ENCODE measurements at regions not wholly inside any gene's neighbourhood (a gene's known extent, or its start where the extent isn't known, plus 50 kb on each side); places are given as distances from the start of the nearest gene placed in this dataset.
"Not testable (repeated sequence)": the region's sequence is repeated elsewhere in the genome, so short reads cannot be mapped to it uniquely, and the experiment has no call there.

DNA sequence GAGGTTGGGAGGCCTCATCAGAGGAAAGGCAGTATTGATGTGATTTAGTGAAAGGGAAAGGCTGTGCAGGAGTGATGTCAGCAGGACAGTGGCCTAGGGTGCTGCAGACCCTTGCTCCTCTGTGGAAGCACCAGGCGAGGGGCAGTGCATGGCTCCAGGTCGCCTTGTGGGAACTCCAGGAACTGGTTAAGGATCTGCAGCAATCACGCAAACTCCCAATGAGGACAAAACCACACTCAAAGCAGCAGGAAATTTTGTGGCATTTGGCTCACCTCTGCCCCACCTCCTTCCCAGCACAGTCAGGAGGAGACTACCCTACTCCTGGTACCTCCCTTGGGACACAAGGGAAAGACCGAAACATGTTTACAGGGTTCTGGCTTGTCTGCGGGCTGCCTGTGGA is 251.5 kb downstream of the GADD45G start:
- not testable (repeated sequence) for H3K36me3 ChIP-seq (ENCODE audit: control insufficient read depth in 1 of 2, insufficient read depth in 2 of 2, low read depth in 1 of 2, low read length in 2 of 2); H3K79me1 ChIP-seq (replicated peaks; ENCODE audit: low read length, poor library complexity, severe bottlenecking); H2BK5ac ChIP-seq (ENCODE audit: low read depth, low read length, poor library complexity, severe bottlenecking); H2BK12ac ChIP-seq (ENCODE audit: low read length in 2 of 2); H4K8ac ChIP-seq (ENCODE audit: low read length); H3K4me2 ChIP-seq (ENCODE audit: low read length, poor library complexity, severe bottlenecking); H3K18ac ChIP-seq (ENCODE audit: low read depth in 1 of 2, low read length in 2 of 2); H2AK5ac ChIP-seq (ENCODE audit: low read length, severe bottlenecking); H3K4ac ChIP-seq (ENCODE audit: low read depth in 1 of 2, low read length in 2 of 2); H4K91ac ChIP-seq (ENCODE audit: low read length); H3K14ac ChIP-seq (ENCODE audit: low read length in 2 of 2); H2AFZ ChIP-seq (ENCODE audit: low read depth, low read length); DNase-seq; H3K23ac ChIP-seq (ENCODE audit: low read length in 2 of 2); H3K4me3 ChIP-seq (ENCODE audit: insufficient read depth in 1 of 2, low read depth in 1 of 2, low read length in 2 of 2); H2BK15ac ChIP-seq (ENCODE audit: low read depth, poor library complexity, severe bottlenecking); H3K9ac ChIP-seq (ENCODE audit: low read length); H3K27ac ChIP-seq (ENCODE audit: low read length, poor library complexity, severe bottlenecking); H2BK120ac ChIP-seq (ENCODE audit: low read depth, low read length)
- H3K4me1 ChIP-seq (ENCODE audit: control insufficient read depth, insufficient read depth, low read depth, low read length), result peaks cover 11% of the 10 kb centered on the region
- H3K9me3 ChIP-seq (ENCODE audit: control insufficient read depth, low read length), result peaks cover 11% of the 10 kb centered on the region
- 78% methylated on average over 5 of the region's 5 CpGs for WGBS
- peaks cover 9 to 32% of the 10 kb centered on the region in 2 experiments for H3K27me3 ChIP-seq (ENCODE audit: control insufficient read depth in 1 of 2, insufficient read depth in 1 of 2, low read length in 2 of 2)

DNA sequence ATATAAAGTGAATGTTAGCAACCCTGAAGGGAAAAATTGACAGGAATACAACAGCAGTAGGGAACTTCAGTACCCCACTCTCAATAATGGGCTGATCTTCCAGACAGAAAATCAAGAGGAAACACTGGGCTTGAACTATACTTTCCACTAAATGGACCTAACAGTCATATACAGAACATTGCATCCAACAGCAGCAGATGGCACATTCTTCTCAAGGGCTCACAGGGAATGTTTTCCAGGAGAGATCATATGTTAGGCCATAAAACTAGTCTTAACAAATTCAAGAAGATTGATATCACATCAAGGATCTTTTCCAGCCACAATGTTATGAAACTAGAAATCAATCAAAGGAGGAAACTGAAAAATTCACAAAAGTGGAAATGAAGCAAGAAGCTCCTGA is 252.1 kb downstream of the GADD45G start:
- not testable (repeated sequence) for H3K79me1 ChIP-seq (replicated peaks; ENCODE audit: low read length, poor library complexity, severe bottlenecking); H2BK12ac ChIP-seq (ENCODE audit: low read length in 2 of 2); H2AFZ ChIP-seq (ENCODE audit: low read depth, low read length); H3K27ac ChIP-seq (ENCODE audit: low read length, poor library complexity, severe bottlenecking); H3K18ac ChIP-seq (ENCODE audit: low read depth in 1 of 2, low read length in 2 of 2); DNase-seq; H3K4me2 ChIP-seq (ENCODE audit: low read length, poor library complexity, severe bottlenecking); H2BK5ac ChIP-seq (ENCODE audit: low read depth, low read length, poor library complexity, severe bottlenecking); H3K36me3 ChIP-seq (ENCODE audit: control insufficient read depth in 1 of 2, insufficient read depth in 2 of 2, low read depth in 1 of 2, low read length in 2 of 2); H3K9ac ChIP-seq (ENCODE audit: low read length); H3K23ac ChIP-seq (ENCODE audit: low read length in 2 of 2); H3K14ac ChIP-seq (ENCODE audit: low read length in 2 of 2); H3K4me3 ChIP-seq (ENCODE audit: insufficient read depth in 1 of 2, low read depth in 1 of 2, low read length in 2 of 2); H2AK5ac ChIP-seq (ENCODE audit: low read length, severe bottlenecking); H4K91ac ChIP-seq (ENCODE audit: low read length); H4K8ac ChIP-seq (ENCODE audit: low read length); H2BK120ac ChIP-seq (ENCODE audit: low read depth, low read length); H3K4ac ChIP-seq (ENCODE audit: low read depth in 1 of 2, low read length in 2 of 2); H2BK15ac ChIP-seq (ENCODE audit: low read depth, poor library complexity, severe bottlenecking)
- H3K9me3 ChIP-seq (ENCODE audit: control insufficient read depth, low read length), result peaks cover 11% of the 10 kb centered on the region
- H3K4me1 ChIP-seq (ENCODE audit: control insufficient read depth, insufficient read depth, low read depth, low read length), result peaks cover 11% of the 10 kb centered on the region
- peaks cover 9 to 30% of the 10 kb centered on the region in 2 experiments for H3K27me3 ChIP-seq (ENCODE audit: control insufficient read depth in 1 of 2, insufficient read depth in 1 of 2, low read length in 2 of 2)

DNA sequence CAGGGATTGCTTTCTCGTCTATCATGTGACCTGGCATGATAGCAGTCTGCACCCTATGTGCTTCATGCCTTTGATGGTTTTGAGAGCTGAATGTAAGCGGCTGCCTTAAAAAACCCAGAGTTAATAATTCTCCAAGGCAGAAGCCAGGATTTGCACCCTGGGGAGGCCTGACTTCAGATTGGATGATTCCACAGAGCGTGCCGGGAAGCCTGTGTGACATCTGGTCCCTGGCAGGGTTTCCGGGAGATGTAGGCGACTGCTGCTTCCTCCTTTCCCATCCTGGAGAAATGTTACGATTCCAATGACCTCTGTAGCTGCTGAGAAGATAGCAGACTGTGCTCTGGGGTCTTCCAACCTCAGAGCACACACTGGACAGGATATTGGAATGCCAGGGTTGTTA is 255.0 kb downstream of the GADD45G start:
- Histone ChIP-seq H3K4me1 (ENCODE audit: control insufficient read depth, insufficient read depth, low read depth, low read length) (peaks cover 13% of the 10 kb centered on the region), H2BK15ac (ENCODE audit: low read depth, poor library complexity, severe bottlenecking) (peak overlapping the region; percentile 62), H3K27ac (ENCODE audit: low read length, poor library complexity, severe bottlenecking) (peak overlapping the region; percentile 34), H3K9me3 (ENCODE audit: control insufficient read depth, low read length) (peaks cover 11% of the 10 kb centered on the region), H3K27me3 (ENCODE audit: control insufficient read depth in 1 of 2, insufficient read depth in 1 of 2, low read length in 2 of 2) (peaks cover 0 to 13% of the 10 kb centered on the region in 2 experiments)
- not testable (repeated sequence) for H2AK5ac ChIP-seq (ENCODE audit: low read length, severe bottlenecking); H2BK120ac ChIP-seq (ENCODE audit: low read depth, low read length); H2BK12ac ChIP-seq (ENCODE audit: low read length in 2 of 2); H2AFZ ChIP-seq (ENCODE audit: low read depth, low read length); H3K4ac ChIP-seq (ENCODE audit: low read depth in 1 of 2, low read length in 2 of 2); H3K4me2 ChIP-seq (ENCODE audit: low read length, poor library complexity, severe bottlenecking); H3K18ac ChIP-seq (ENCODE audit: low read depth in 1 of 2, low read length in 2 of 2); H3K23ac ChIP-seq (ENCODE audit: low read length in 2 of 2); H3K4me3 ChIP-seq (ENCODE audit: insufficient read depth in 1 of 2, low read depth in 1 of 2, low read length in 2 of 2); H4K8ac ChIP-seq (ENCODE audit: low read length); H3K36me3 ChIP-seq (ENCODE audit: control insufficient read depth in 1 of 2, insufficient read depth in 2 of 2, low read depth in 1 of 2, low read length in 2 of 2); DNase-seq; H3K9ac ChIP-seq (ENCODE audit: low read length); H3K79me1 ChIP-seq (replicated peaks; ENCODE audit: low read length, poor library complexity, severe bottlenecking); H2BK5ac ChIP-seq (ENCODE audit: low read depth, low read length, poor library complexity, severe bottlenecking); H4K91ac ChIP-seq (ENCODE audit: low read length); H3K14ac ChIP-seq (ENCODE audit: low read length in 2 of 2)
- WGBS, result 23% methylated on average over 6 of the region's 7 CpGs

- H2AFZ ChIP-seq (ENCODE audit: low read depth, low read length), result not testable (repeated sequence)
- WGBS, result 79% methylated on average over 2 of the region's 5 CpGs
These were observed 256.6 kb downstream of the GADD45G start for GRCh38 chr9:89861371-89861770.

More at GRCh38 chr9:89861371-89861770, 256.6 kb downstream of the GADD45G start:
- not testable (repeated sequence) for H3K4me2 ChIP-seq (ENCODE audit: low read length, poor library complexity, severe bottlenecking); H3K18ac ChIP-seq (ENCODE audit: low read depth in 1 of 2, low read length in 2 of 2); H3K14ac ChIP-seq (ENCODE audit: low read length in 2 of 2); H3K79me1 ChIP-seq (replicated peaks; ENCODE audit: low read length, poor library complexity, severe bottlenecking); H3K36me3 ChIP-seq (ENCODE audit: control insufficient read depth in 1 of 2, insufficient read depth in 2 of 2, low read depth in 1 of 2, low read length in 2 of 2); H2AK5ac ChIP-seq (ENCODE audit: low read length, severe bottlenecking); H2BK120ac ChIP-seq (ENCODE audit: low read depth, low read length); H4K8ac ChIP-seq (ENCODE audit: low read length); H3K4ac ChIP-seq (ENCODE audit: low read depth in 1 of 2, low read length in 2 of 2); DNase-seq; H3K4me3 ChIP-seq (ENCODE audit: insufficient read depth in 1 of 2, low read depth in 1 of 2, low read length in 2 of 2); H2BK15ac ChIP-seq (ENCODE audit: low read depth, poor library complexity, severe bottlenecking); H2BK12ac ChIP-seq (ENCODE audit: low read length in 2 of 2); H3K9ac ChIP-seq (ENCODE audit: low read length); H4K91ac ChIP-seq (ENCODE audit: low read length); H3K23ac ChIP-seq (ENCODE audit: low read length in 2 of 2); H2BK5ac ChIP-seq (ENCODE audit: low read depth, low read length, poor library complexity, severe bottlenecking); H3K27ac ChIP-seq (ENCODE audit: low read length, poor library complexity, severe bottlenecking)
- H3K27me3 ChIP-seq (ENCODE audit: control insufficient read depth in 1 of 2, insufficient read depth in 1 of 2, low read length in 2 of 2), result peaks cover 0 to 12% of the 10 kb centered on the region in 2 experiments
- H3K9me3 ChIP-seq (ENCODE audit: control insufficient read depth, low read length), result peaks cover 11% of the 10 kb centered on the region
- H3K4me1 ChIP-seq (ENCODE audit: control insufficient read depth, insufficient read depth, low read depth, low read length), result peaks cover 13% of the 10 kb centered on the region
